ENCODE measurements at regions not wholly inside any gene's neighbourhood (a gene's known extent, or its start where the extent isn't known, plus 50 kb on each side); places are given as distances from the start of the nearest gene placed in this dataset.

GRCh38 chr6:142633317-142633716 is 311.7 kb downstream of the HIVEP2 start:
- no peak overlapping the region for H3K4me3 ChIP-seq
- no peak overlapping the region for H3K27ac ChIP-seq (replicated peaks)
- DNase-seq: no peak
- H3K9me3 ChIP-seq (replicated peaks): no peaks in the 10 kb centered on the region
- intact Hi-C loops (cut with micrococcal nuclease): no loop called here
- peaks cover 5% of the 10 kb centered on the region for H3K27me3 ChIP-seq (ENCODE audit: low read depth)
- TF ChIP-seq CTCF (IDR thresholded peaks at IDR 0.05; ENCODE audit: borderline replicate concordance): no peak
- H3K4me1 ChIP-seq: no peaks in the 10 kb centered on the region
- no peaks in the 10 kb centered on the region for H3K36me3 ChIP-seq

GRCh38 chr6:142635130-142635529 is 309.8 kb downstream of the HIVEP2 start:
- intact Hi-C loops (cut with micrococcal nuclease): no loop called here
- no peak overlapping the region for H3K4me3 ChIP-seq
- no peak for TF ChIP-seq CTCF (IDR thresholded peaks at IDR 0.05; ENCODE audit: borderline replicate concordance)
- H3K27me3 ChIP-seq (ENCODE audit: low read depth): peaks cover 6% of the 10 kb centered on the region
- H3K4me1 ChIP-seq: no peaks in the 10 kb centered on the region
- no peaks in the 10 kb centered on the region for H3K36me3 ChIP-seq
- no peak overlapping the region for H3K27ac ChIP-seq (replicated peaks)
- no peaks in the 10 kb centered on the region for H3K9me3 ChIP-seq (replicated peaks)
- DNase-seq: no peak

DNA sequence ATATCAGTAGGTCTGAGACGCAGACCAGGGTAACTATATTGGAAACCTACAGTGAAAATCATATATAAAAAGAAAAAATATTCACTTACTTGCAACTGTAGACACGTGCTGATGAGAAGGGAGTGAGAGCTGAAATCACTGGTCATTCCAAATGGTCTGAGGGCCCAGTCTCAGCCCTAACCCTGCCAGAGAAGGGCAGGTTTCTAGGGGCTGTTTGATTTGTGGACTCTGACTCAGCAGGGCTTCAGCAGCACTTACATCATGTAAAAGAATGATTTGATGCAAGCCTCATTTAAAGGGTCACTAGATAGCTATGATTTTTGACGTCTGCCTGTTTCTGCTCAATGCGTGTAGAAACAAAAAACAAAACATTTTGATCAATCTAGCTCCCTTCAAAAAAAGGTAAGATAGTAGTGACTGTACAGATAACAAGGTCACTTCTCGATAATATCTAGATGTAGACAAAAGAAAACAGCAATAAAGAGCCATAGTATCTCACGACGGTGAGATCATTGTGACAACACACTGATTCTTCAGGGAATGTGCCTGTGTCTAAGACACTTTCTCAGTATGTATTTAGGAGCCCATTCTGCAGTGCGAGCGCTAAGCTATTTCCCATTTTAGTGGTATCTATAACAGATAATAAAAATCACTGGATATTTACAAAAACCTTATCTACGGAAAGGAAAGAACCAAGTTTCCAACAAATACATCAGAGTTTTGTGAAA is 307.2 kb downstream of the HIVEP2 start:
- H3K4me1 ChIP-seq: no peaks in the 10 kb centered on the region
- TF ChIP-seq CTCF (IDR thresholded peaks at IDR 0.05; ENCODE audit: borderline replicate concordance): no peak
- H3K27ac ChIP-seq (replicated peaks): no peak overlapping the region
- H3K36me3 ChIP-seq: no peaks in the 10 kb centered on the region
- no peak overlapping the region for H3K4me3 ChIP-seq
- intact Hi-C loops (cut with micrococcal nuclease): no loop called here
- H3K27me3 ChIP-seq (ENCODE audit: low read depth): peaks cover 6% of the 10 kb centered on the region
- H3K9me3 ChIP-seq (replicated peaks): no peaks in the 10 kb centered on the region
- DNase-seq: no peak

DNA sequence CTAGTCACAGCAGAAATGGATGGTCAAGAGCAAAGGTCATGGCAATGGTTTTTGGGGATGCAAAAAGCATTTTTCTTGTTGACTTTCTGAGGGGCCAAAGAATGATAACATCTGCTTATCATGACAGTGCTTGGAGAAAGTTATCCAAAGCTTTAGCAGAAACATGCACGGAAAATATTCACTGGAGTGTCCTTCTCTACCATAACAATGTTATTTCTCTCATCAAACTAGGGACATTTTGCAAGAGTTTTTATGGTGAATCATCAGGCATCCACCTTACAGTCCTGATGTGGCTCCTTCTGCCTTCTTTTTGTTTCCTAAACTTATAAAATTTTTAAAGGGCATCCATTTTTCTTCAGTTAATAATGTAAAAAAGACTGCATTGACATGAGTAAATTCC is 302.3 kb downstream of the HIVEP2 start:
- Histone ChIP-seq H3K27me3 (ENCODE audit: low read depth) (peaks cover 28% of the 10 kb centered on the region), H3K9me3 (replicated peaks) (no peaks in the 10 kb centered on the region), H3K4me1 (no peaks in the 10 kb centered on the region), H3K4me3 (no peak overlapping the region), H3K27ac (replicated peaks) (no peak overlapping the region), H3K36me3 (no peaks in the 10 kb centered on the region)
- no peak for DNase-seq
- no peak for TF ChIP-seq CTCF (IDR thresholded peaks at IDR 0.05; ENCODE audit: borderline replicate concordance)
- intact Hi-C loops (cut with micrococcal nuclease): no loop called here

DNA sequence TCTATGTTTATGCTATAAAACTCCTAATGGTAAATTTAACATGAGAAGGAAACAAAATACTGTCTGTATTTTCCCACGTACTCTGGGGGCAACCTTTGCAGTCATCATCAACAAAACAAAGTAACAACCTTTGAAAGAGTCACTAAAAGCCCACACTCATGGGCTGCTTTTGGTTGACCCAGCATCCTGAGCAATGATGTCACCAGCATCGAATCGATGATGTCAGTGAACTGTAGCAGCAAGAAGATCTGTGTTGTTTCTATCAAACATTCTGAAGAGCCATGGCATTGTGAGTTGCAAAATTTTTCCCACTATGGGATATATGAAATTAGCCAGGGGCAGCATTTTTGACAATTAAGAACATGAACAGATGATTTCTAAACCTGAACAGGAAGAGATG is 300.1 kb downstream of the HIVEP2 start:
- Histone ChIP-seq H3K27me3 (ENCODE audit: low read depth) (peaks cover 41% of the 10 kb centered on the region), H3K9me3 (replicated peaks) (no peaks in the 10 kb centered on the region), H3K4me1 (no peaks in the 10 kb centered on the region), H3K27ac (replicated peaks) (no peak overlapping the region), H3K4me3 (no peak overlapping the region), H3K36me3 (no peaks in the 10 kb centered on the region)
- DNase-seq: no peak
- TF ChIP-seq CTCF (IDR thresholded peaks at IDR 0.05; ENCODE audit: borderline replicate concordance): no peak
- intact Hi-C loops (cut with micrococcal nuclease): no loop called here

Data from left ventricle myocardium inferior (tissue), 1 donor.